HG03558 (cell line): ENCODE measurements at regions not wholly inside any gene's neighbourhood (a gene's known extent, or its start where the extent isn't known, plus 50 kb on each side); places are given as distances from the start of the nearest gene placed in this dataset.

ENCODE experiments used
- ATAC-seq: cut with Tn5 transposase; IDR thresholded peaks from one replicate; pipeline ENCODE4 v1.9.1; 2021; ENCODE audit warnings: moderate number of reproducible peaks; ENCODE audit not compliant: unreplicated experiment; ENCODE audit errors: extremely low read depth

DNA sequence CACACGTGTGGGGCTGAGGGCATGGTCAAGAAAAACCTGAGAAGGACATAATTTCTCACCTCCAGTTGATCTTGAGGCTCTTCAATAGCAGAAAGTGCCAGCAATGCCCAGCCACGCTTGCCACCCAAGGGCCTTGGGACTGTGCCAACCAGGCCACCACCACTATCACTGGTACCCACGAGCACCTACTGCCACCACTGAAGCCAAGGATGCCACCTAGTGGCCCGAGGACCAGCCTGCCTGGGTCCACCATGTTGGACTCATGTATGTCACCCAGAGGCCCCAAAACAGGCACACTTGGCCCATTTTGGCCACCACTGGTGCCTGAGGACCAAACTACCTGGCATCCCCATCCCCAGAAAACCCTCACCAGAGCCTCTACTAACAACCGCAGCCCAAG is 191.8 kb downstream of the ADAM29 start:
- no peak for ATAC-seq

DNA sequence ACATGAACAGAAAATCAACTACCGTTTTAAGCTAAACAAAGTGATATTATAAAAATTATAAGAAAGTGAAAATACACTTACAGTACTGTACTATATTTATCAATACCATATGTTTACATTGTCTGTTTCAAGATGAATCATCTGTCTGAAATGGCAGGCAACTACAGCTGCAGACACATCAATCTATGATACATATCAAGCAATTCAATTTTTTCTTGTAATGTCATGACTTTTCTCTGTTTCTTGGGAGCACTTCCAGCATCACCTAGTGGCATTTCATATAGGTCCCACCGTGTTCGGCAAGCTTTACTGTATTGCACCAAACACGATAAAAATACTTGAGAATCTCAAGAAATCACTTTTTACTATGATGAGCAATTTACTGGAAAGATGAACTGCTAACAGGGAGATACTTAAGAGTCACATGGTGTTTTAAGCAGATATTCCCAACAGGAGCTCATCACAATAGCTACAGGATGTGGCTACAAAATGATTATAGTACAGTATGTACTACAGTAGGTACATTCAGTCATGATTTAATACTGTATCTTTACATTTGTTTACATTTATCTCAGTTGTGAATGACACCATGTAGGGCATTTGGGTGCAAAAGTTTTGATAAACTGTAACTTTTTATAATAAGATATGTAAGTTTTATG is 207.4 kb downstream of the ADAM29 start:
- ATAC-seq = no peak

DNA sequence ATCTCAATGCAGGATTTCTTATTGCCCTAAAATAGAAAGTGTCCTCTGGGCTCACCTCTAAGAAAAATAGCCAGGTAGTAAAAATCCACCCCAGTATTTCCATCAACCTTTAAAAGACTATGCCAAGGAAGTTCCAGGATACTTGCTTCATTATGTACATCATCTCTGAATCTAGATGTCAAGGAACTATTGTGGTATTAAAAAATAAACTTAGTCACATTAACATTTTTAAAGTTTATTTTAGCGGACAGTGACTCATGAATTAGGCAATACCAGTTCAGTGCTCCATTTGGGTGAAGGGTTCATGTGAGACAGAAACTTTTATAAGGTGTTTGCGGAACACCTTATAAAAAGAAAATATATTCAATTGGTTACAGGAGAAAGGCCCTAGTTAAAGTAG is 209.2 kb downstream of the ADAM29 start:
- no peak for ATAC-seq

DNA sequence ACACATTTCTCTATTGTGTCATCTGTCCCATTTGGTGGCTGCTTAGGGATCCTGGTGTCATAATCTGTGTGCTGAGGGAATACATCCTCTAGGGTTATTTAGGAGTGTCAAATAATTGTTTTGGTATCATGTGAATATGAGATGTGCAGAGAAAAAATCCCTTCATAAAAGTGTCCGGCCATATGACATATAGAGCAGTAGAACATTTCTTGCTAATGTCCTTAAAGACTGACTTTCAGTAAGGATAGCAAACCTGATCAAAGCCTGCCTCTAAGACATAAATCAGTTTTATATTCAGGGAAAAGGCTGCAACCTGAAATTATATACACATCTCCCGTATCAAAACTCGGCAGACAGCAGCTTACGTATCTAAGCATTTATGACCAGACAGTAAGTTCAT is 211.6 kb downstream of the ADAM29 start:
- ATAC-seq = no peak

DNA sequence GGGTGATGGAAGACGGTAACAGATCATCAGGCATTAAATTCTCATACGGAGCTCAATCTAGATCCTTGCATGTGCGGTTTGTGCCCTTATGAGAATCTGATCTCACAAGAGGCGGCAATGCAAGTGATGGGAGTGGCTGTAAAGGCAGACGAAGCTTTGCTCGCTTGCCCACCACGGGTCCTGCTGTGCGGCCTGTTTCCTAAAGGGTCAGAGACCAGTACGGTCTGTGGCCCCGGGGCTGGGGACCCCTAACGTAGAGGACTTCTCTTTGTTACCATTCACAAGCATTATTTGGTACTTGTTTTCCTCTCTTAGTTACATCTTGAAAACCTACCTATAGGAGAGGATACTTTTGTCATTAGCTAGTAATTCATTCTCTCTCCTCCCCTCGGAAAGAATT is 221.0 kb downstream of the ADAM29 start:
- ATAC-seq = no peak

DNA sequence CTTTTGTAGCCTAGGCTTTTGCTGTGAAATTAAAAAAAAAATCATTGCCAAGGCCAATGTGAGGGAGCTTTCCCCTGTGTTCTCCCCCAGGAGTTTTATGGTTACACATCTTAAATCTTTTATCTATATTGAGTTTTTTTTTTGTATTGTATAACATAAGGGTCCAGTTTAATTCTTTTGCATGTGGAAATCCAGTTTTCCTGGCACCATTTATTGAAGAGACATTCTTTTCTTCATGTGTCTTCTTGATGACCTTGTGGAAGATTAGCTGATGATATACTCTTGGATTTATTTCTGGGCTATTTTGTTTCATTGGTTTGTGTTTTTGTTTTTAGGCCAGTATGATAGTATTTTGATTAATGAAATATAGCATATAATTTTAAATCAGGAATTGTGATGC is 225.0 kb downstream of the ADAM29 start:
- no peak for ATAC-seq

DNA sequence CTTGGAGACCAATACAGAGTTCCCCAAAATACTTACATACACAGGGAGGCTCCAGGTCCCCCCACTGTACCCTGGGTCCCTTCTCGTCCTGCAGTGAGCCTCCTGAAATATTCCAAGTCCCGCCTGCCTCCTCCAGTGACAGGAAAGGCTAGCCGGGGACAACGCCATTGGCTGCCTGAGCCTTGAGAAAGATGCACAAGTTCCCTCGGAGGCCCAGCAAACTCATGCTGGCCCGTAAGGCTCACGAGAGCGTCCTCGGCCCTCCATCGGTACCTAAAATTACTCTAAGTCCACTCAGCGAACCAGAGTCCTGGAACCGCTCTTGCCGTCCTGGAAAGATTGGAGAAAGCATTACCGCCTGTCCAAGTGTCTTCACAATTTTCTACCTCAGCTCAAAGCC is 228.6 kb downstream of the ADAM29 start:
- no peak for ATAC-seq

DNA sequence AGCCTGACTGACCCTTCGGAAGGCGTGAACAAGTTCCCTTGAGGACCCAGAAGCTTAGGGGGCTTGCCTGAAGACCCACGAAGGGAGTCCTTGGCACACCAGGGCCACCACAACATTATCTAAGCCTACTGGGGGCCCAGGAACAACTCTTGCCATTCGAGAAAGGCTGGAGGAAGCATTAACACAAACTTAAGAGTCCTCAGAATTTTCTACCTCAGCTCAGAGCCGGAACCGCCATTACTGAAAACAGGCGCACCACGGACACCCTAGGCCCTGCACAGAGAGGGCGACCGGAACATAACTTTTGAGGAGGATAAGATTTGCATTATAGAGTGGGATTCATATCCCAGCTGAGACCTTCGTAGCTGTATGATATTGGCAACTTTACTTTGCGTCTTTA is 229.1 kb downstream of the ADAM29 start:
- ATAC-seq = no peak

DNA sequence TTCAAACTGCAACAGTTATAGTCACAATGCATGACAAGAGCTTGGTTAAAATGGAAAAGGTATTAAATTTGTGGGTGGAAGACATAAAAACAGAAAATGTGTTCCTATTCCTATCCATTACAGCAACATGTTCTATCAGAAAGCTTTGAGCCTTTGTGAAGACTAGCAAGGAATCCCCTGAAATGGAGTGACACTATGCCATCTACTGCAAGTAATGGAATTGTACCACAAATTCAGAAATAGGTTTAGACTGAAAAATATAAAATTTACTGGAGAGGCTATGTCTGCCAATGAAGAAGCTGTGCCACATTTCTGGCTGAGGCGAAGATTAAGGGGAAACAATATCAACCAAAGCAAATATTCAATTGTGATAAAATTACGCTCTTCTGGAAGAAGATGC is 247.9 kb downstream of the ADAM29 start:
- ATAC-seq = no peak

DNA sequence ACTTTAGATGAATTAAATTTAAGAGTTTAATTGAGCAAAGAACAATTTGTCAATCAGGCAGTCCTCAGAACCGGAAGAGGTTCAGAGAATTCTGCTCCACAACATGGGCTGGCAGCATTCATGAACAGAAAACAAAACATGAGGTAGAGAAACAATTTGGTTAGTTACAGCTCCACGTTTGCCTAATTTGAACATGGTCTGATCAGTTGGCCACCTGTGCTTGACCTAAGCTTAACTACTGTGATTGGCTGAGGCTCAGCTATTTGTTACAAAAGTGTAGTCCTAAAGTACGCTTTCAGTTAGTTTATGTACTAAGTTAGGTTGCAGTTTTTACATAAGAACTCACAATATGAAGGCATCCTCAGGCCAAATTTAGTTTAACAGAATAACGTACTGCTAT is 258.6 kb downstream of the ADAM29 start:
- ATAC-seq = no peak

DNA sequence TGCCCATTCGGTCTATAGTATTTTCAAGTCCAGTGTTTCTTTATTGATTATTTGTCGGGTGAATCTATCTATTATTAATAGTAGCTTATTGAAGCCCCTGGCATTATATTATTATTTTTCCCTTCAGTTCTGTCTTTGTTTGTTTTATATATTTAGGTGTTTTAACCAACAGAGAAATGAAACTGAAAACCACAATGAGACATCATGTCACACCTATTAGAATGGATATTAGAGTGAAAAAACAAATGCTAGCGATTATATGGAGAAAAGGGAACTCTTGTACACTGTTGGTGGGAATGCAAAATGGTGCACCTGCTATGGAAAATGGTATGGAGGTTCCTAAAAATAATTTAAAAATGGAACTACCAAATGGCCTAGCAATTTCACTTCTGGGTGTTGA is 272.5 kb downstream of the ADAM29 start:
- ATAC-seq = no peak

DNA sequence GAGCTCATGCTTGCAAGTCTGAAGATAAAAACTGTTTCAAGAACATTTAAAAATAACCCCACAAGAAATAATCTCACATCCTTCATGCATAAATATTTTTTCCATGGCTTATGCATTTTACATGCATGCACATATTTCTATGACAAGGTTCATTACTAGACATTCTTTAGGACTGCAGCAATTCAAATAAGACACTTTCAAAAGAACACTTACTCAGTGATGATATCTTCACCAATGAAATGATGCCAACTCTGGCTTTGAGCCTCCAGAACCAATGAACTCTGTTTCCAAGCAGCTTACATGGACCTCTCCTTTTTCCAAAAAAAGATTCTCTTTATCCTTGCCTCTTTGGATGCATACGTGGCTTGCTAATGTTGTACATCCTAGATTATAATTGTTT is 279.9 kb downstream of the ADAM29 start:
- no peak for ATAC-seq

DNA sequence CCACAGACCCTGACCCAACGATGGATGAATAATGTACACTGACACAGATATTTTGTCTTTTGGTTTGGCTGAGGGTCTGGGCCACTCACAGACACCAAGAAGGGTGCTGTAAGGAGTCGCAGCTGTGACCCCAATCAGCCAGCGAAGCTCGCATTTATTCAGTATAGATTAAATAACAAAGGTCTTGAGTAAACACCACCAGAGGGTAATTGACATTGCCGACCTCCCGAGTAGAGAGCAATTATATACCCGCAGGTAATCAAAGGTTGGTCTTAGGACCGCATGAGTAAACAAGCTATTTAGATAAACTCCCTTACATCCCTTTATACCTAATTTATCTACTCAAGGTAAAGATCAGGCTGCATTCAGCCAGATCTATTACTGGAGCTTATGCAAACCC is 297.1 kb downstream of the ADAM29 start:
- no peak for ATAC-seq

DNA sequence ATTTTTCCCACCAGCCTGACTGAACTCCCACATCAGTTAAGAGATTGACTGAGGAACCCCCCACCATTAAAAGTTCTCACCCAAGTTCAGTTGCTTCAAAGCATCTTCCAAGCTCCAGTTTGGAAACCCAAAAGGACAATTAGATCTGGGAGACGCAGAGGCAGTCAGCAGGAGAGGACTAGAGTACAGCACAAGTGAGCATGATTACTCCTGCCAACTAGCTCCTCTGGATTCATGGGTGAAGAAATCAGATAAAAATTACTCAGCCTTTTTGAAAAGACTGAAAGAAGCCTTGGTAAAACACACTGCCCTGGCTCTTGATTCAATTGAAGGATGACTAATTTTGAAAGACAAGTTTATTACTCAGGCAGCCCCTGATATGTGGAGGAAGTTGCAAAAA is 297.5 kb downstream of the ADAM29 start:
- ATAC-seq = no peak

DNA sequence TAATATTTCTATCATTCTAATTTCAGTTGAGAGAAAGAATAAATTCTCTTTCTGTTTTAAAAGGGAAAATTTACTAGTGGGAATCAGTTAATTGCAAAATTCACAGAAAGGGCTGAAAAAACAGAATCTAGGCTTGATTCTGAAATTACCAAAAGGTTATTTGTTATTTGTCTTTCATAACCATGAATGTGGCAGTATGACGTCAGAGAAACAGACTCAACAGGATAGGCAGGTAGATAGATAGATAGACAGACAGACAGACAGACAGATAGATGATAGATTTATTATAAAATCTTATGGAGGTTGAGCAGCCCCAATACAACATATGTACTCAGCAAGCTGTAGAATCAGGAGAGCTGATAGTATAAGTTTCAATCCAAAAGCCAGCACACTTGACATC is 311.0 kb downstream of the ADAM29 start:
- no peak for ATAC-seq

DNA sequence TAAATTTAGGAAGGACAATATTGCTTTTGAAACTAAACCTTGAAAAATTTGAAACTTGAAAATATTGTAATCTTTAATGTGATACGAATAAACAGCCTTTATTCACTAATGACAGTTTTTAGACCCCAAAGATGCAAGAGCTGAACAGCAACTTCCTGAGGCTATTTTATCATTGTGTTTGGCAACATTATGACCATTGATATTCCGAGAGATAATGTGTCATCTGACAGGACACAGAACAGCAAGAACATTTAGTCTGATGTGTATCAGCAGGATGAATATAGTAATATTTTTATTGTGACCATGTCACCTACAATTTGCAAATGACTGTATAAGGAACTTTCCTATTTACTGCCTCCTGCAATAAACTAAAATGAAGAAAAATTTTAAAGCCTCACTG is 316.0 kb downstream of the ADAM29 start:
- no peak for ATAC-seq

DNA sequence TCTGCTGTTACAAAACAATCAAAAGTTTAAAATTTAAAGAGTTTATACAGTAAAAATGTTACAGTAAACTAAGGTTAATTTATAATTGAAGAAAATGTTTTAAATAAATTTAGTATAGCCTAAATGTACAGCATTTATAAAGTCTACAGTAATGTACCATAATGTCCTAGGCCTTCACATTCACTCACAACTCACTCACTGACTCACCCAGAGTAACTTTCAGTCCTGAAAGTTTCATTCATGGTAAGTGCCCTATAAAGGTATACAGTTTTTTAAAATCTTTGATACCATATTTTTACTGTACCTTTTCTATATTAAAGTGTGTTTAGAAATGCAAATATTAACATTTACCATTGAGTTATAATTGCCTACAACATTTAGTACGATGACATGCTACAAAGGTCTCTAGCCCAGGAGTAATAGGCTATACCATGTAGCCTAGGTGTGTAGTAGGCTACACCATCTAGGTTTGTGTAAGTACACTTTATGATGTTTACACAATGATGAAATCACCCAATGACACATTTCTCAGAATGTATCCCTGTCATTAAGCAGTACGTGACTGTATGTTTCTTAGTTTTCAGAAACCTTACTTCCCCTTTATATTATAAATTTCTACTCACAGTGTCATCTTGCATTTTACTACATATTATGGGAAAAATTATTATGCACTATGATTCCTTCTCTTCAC is 320.8 kb downstream of the ADAM29 start:
- no peak for ATAC-seq

DNA sequence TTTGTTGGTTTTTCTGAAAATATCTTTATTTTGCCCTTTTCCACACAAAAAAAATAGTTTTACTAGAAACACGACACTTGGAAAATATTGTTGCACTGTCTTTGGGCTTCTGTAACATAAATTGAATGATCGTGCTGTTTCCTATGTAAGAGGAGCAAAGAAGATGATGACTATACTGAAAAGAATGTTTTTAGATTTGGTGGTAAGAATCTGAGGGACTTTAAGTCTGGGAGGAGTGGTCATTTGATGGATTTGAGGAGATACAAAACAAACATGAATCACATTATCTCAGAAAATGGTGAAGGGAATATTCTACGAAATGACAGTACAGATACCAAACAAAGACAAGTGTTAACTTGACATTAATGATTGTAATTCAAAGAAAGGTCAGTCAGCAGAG is 328.8 kb downstream of the ADAM29 start:
- ATAC-seq = no peak

DNA sequence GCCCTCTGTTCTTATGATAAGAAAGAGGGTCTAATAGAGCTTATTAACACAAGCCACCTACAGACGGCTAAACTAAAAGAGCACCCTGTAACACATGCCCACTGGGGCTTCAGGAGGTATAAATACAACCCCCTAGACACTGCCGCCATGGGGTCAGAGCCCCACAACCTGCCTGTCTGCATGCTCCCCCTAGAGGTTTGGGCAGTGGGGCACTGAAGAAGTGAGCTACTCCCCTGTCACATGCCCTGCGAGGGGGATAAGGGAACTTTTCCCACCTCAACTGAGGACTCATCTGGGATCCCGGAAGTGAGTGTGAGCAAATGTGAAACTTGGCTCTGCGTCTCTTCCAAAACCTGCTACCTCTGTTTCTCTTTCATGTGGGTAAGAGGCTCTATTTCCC is 334.5 kb downstream of the ADAM29 start:
- no peak for ATAC-seq

DNA sequence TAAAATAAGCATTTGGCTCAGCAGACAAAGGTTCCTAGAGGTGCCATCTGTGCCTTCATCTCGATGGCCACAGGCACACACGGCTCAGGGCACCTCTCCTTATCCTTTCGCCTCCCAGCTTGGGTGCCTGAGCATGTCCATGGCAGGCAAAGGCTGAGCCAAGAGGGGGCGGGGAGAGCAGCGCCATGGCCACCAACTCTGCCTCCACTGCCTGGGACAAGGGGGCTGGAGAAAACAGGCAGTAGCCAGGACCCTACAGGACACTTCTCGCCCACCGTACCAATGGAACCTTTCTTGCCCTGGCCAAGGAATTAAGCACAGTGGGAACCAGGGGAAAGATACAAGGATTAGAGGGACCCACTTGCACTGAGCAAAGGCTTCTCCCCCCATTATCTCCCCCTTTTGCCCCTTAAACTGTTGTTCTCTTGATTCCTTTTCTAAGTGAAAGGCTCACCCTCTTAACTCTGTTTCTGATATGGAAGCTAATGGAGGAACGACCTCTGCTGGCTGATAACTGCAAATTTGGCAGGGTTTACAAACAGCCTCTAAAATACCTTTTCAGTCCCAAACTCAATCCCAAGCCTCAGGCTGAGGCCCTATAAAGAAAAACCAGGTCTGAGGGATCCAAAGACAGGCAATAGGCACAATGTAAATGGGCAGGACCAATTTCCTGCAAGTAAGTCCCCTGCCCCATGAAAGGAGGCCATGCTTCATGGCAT is 335.2 kb downstream of the ADAM29 start:
- ATAC-seq = no peak

DNA sequence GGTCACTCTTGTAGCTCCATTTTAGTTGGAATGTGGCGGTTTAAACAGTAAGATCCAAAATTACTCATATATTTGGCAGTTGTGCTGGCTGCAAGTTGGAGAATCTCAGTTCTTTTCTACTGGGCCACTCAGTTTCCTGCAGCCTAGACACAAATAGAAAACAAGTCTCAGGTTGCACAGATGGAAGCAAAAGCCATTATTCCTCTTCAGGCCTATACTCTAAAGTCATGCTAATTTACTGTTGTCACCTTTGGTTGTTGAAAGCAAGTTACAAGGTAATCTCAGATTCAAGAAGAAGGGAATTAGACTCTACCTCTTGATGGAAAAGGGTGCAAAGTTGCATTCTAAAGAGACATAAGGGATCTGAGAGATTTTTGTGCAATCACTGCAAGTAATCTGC is 345.4 kb downstream of the ADAM29 start:
- ATAC-seq = no peak
